A673 (cell line): ENCODE measurements at regions not wholly inside any gene's neighbourhood (a gene's known extent, or its start where the extent isn't known, plus 50 kb on each side); places are given as distances from the start of the nearest gene placed in this dataset.
"Not testable (repeated sequence)": the region's sequence is repeated elsewhere in the genome, so short reads cannot be mapped to it uniquely, and the experiment has no call there.

Experiments
- BruUV-seq: library from RNA; stranded (reverse); fragments of 400-500 nt; replicated peaks from 2 replicates; lab custom pipeline; 2021; lab: Mats Ljungman, UMichigan
- CTCF ChIA-PET: fragments of 300-600 bp; sonication (Branson Sonifier 250); formaldehyde crosslinking; loops from one replicate; lab custom pipeline; 2022; ENCODE audit warnings: antibody characterized with exemption; lab: Charles Lee
- POLR2A ChIA-PET: fragments of 300-600 bp; sonication (Branson Sonifier 250); formaldehyde crosslinking; loops from one replicate; lab custom pipeline; 2022; ENCODE audit warnings: antibody characterized with exemption; ENCODE audit not compliant: low non-redundant PET; lab: Charles Lee
- DNase-seq: peaks from one replicate; pipeline ENCODE4 v3.0.0-alpha.2; 2015; ENCODE audit warnings: low spot score
- H3K27ac ChIP-seq: fragments of 200-600 bp; sonication (generic); 2 replicates; pipeline ENCODE4 v1.5.1; 2016; ENCODE audit warnings: mixed run types, low read depth, mild to moderate bottlenecking, mixed read lengths, antibody characterized with exemption, low read length; ENCODE audit not compliant: poor library complexity, severe bottlenecking
- H3K27me3 ChIP-seq: fragments of 200-600 bp; sonication (generic); replicated peaks from 2 replicates; pipeline ENCODE4 v1.6.1; 2017; ENCODE audit warnings: mixed run types, low read depth, mild to moderate bottlenecking, mixed read lengths, antibody characterized with exemption, low read length; ENCODE audit not compliant: insufficient read depth, poor library complexity
- H3K36me3 ChIP-seq: fragments of 200-600 bp; sonication (generic); 2 replicates; pipeline ENCODE4 v1.6.1; 2016; ENCODE audit warnings: mixed run types, mild to moderate bottlenecking, mixed read lengths, antibody characterized with exemption, low read length; ENCODE audit not compliant: insufficient read depth, poor library complexity, severe bottlenecking
- H3K4me1 ChIP-seq: fragments of 200-600 bp; sonication (generic); 2 replicates; pipeline ENCODE4 v1.6.1; 2017; ENCODE audit warnings: mixed run types, mild to moderate bottlenecking, mixed read lengths, antibody characterized with exemption, low read length; ENCODE audit not compliant: insufficient read depth, poor library complexity, severe bottlenecking
- H3K4me3 ChIP-seq: fragments of 200-600 bp; sonication (generic); 2 replicates; pipeline ENCODE4 v1.5.1; 2016; ENCODE audit warnings: low read depth, mixed run types, mild to moderate bottlenecking, mixed read lengths, low read length; ENCODE audit not compliant: poor library complexity, severe bottlenecking
- H3K9me3 ChIP-seq: fragments of 200-600 bp; sonication (generic); 2 replicates; pipeline ENCODE4 v1.6.1; 2016; ENCODE audit warnings: mixed run types, low read depth, mild to moderate bottlenecking, mixed read lengths, antibody characterized with exemption, low read length; ENCODE audit not compliant: poor library complexity, severe bottlenecking
- CTCF ChIP-seq: fragments of 300-800, 200-600 bp; sonication (generic); conservative IDR thresholded peaks from 2 replicates; pipeline ENCODE4 v1.5.1; 2017; ENCODE audit warnings: low read depth, mild to moderate bottlenecking, antibody characterized with exemption, low read length, moderate library complexity, mixed read lengths
- EZH2 ChIP-seq: fragments of 200-600 bp; sonication (generic); IDR thresholded peaks from 2 replicates; pipeline ENCODE4 v1.6.1; 2017; ENCODE audit warnings: borderline replicate concordance, low read depth, mild to moderate bottlenecking, mixed read lengths, antibody characterized with exemption, low read length; ENCODE audit not compliant: poor library complexity, severe bottlenecking
- intact Hi-C: fragments of 100-400 bp; cut with micrococcal nuclease; formaldehyde crosslinking; loops from one replicate; pipeline ENCODE4 v1.10.0; 2022; ENCODE audit not compliant: unreplicated experiment

GRCh38 chr7:149604521-149604920 lies 106.9 kb upstream of the ZNF746 start:
- DNase-seq, result no peak
- TF ChIP-seq EZH2, result no peak
- TF ChIP-seq CTCF, result no peak
- Histone ChIP-seq H3K27ac (no peak overlapping the region), H3K36me3 (peaks cover 14% of the 10 kb centered on the region), H3K4me3 (no peak overlapping the region), H3K4me1 (no peaks in the 10 kb centered on the region), H3K27me3 (no peaks in the 10 kb centered on the region), H3K9me3 (no peaks in the 10 kb centered on the region)
- POLR2A ChIA-PET, result no interaction called here
- CTCF ChIA-PET, result no interaction called here
- no TSS peak for BruUV-seq
- intact Hi-C loops, result no loop called here

- H3K4me1 ChIP-seq, intact Hi-C loops, H3K9me3 ChIP-seq, BruUV-seq, H3K4me3 ChIP-seq, CTCF ChIA-PET, H3K27ac ChIP-seq, POLR2A ChIA-PET, H3K27me3 ChIP-seq, DNase-seq: not testable (repeated sequence)
- peaks cover 11% of the 10 kb centered on the region for H3K36me3 ChIP-seq
Measured at GRCh38 chr7:149600669-149601330, 103.2 kb upstream of the ZNF746 start.

GRCh38 chr7:149599636-149600206 lies 102.1 kb upstream of the ZNF746 start:
- POLR2A ChIA-PET, result no interaction called here
- Histone ChIP-seq H3K27me3 (no peaks in the 10 kb centered on the region), H3K9me3 (no peaks in the 10 kb centered on the region), H3K27ac (no peak overlapping the region), H3K36me3 (peaks cover 11% of the 10 kb centered on the region), H3K4me3 (no peak overlapping the region), H3K4me1 (no peaks in the 10 kb centered on the region)
- CTCF ChIA-PET, result no interaction called here
- TF ChIP-seq CTCF, result no peak
- no peak for TF ChIP-seq EZH2
- intact Hi-C loops, result no loop called here
- DNase-seq, result no peak
- BruUV-seq, result no TSS peak

GRCh38 chr7:149598721-149599308 lies 101.2 kb upstream of the ZNF746 start:
- no peak overlapping the region for H3K4me3 ChIP-seq
- POLR2A ChIA-PET, result no interaction called here
- H3K4me1 ChIP-seq, result no peaks in the 10 kb centered on the region
- intact Hi-C loops, result no loop called here
- DNase-seq, result peak; percentile 36
- TF ChIP-seq EZH2, result no peak
- peak; percentile 51 for TF ChIP-seq CTCF
- no peaks in the 10 kb centered on the region for H3K27me3 ChIP-seq
- H3K9me3 ChIP-seq, result no peaks in the 10 kb centered on the region
- no peak overlapping the region for H3K27ac ChIP-seq
- BruUV-seq, result no TSS peak
- H3K36me3 ChIP-seq, result peaks cover 11% of the 10 kb centered on the region
- CTCF ChIA-PET, result no interaction called here

- H3K4me3 ChIP-seq, POLR2A ChIA-PET, H3K9me3 ChIP-seq, intact Hi-C loops, H3K27me3 ChIP-seq, H3K4me1 ChIP-seq, BruUV-seq, DNase-seq, CTCF ChIA-PET, H3K27ac ChIP-seq: not testable (repeated sequence)
- H3K36me3 ChIP-seq, result peaks cover 11% of the 10 kb centered on the region
Measured at GRCh38 chr7:149597789-149598188, 100.2 kb upstream of the ZNF746 start.
